ENCODE measurements at regions not wholly inside any gene's neighbourhood (a gene's known extent, or its start where the extent isn't known, plus 50 kb on each side); places are given as distances from the start of the nearest gene placed in this dataset.

DNA sequence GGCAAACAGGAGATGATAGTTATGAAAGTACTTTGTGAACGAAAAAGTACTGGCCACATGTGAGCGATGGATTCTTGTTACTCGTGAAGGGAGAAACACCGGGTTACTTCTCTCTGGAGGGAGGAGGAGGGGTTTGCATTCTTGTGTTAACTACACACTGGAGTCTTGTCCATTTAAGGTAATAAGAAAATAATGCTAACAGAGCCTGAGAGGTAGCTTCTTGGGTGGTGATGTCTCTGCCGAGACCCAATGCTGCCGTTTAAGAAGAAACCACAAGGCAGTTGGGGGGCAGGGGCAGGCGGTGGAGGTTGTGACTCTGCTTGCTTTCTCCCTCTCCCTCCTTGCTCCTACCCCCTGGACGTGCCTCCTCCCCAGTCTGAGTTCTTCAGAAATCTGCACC lies 100.9 kb upstream of the ROPN1 start:
- H3K4me3 ChIP-seq (ENCODE audit: low read length): no peak overlapping the region
- H3K27me3 ChIP-seq (replicated peaks; ENCODE audit: control insufficient read depth, insufficient read depth, low read length): no peaks in the 10 kb centered on the region
- DNase-seq (ENCODE audit: low read depth): no peak
- no peak overlapping the region for H3K9ac ChIP-seq (ENCODE audit: low read length)
- H3K36me3 ChIP-seq (ENCODE audit: control insufficient read depth, insufficient read depth, low read length, severe bottlenecking): no peaks in the 10 kb centered on the region
- no peaks in the 10 kb centered on the region for H3K9me3 ChIP-seq (ENCODE audit: control insufficient read depth, low read length)
- H3K4me1 ChIP-seq (ENCODE audit: control insufficient read depth, insufficient read depth, low read length): no peaks in the 10 kb centered on the region

DNA sequence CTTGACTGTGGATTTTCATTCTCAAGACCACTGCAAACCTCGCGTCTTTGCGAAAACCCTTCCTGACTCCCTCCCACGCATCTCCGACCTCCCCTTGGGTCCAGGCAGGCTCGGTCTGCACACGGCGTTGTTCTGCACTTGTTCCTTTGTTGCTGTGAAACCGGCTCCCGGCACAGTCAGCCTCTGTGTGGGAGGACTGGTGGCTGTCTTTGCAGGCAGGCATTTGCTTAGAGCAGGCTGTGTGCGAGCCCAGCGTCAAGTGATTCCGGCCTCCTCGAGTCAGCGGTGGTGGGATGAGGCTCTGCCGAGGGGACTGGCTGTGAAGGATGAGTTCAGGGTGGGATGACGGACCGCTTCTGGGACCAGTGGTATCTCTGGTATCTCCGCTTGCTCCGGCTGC lies 102.6 kb upstream of the ROPN1 start:
- Histone ChIP-seq H3K27me3 (replicated peaks; ENCODE audit: control insufficient read depth, insufficient read depth, low read length) (no peaks in the 10 kb centered on the region), H3K36me3 (ENCODE audit: control insufficient read depth, insufficient read depth, low read length, severe bottlenecking) (no peaks in the 10 kb centered on the region), H3K4me3 (ENCODE audit: low read length) (no peak overlapping the region), H3K4me1 (ENCODE audit: control insufficient read depth, insufficient read depth, low read length) (no peaks in the 10 kb centered on the region), H3K9ac (ENCODE audit: low read length) (no peak overlapping the region), H3K9me3 (ENCODE audit: control insufficient read depth, low read length) (no peaks in the 10 kb centered on the region)
- DNase-seq (ENCODE audit: low read depth): no peak

DNA sequence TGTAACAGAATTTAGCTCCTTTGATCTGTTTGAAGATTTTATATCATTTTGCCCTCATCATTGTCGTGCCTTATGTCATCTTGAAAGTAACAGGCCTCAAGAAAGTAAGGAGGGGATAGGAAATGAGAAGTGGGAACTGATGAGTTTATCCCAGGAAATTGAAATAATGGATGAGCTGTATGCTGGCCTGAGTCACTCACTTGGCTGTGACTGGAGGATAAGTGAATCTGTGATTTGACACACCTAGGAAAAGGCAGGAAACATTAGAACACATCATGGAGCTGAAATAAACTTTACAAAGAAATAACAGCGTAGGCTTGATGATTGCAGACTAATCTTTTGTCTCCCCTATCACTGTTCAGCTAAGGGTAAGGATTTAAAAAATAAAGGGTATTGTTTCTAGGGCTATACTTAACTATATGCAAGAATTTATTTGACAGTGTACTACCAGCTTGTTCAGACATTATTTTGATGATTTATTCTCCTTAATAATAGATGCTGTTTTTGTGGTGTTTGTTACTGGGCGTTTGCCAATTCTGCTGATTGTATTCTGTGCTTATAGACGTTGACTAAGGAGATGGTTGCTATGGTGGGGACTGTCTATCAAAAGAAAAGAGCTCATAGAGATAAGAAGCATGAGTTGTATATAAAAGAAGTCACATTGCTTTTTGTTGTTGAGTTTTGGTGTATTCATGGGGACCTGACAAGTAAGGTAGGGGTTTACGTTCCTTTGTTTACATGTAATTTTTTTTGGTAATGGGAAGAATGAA lies 105.6 kb upstream of the ROPN1 start:
- Histone ChIP-seq H3K36me3 (ENCODE audit: control insufficient read depth, insufficient read depth, low read length, severe bottlenecking) (no peaks in the 10 kb centered on the region), H3K27me3 (replicated peaks; ENCODE audit: control insufficient read depth, insufficient read depth, low read length) (no peaks in the 10 kb centered on the region), H3K4me1 (ENCODE audit: control insufficient read depth, insufficient read depth, low read length) (no peaks in the 10 kb centered on the region), H3K9ac (ENCODE audit: low read length) (no peak overlapping the region), H3K9me3 (ENCODE audit: control insufficient read depth, low read length) (no peaks in the 10 kb centered on the region), H3K4me3 (ENCODE audit: low read length) (no peak overlapping the region)
- DNase-seq (ENCODE audit: low read depth): no peak

DNA sequence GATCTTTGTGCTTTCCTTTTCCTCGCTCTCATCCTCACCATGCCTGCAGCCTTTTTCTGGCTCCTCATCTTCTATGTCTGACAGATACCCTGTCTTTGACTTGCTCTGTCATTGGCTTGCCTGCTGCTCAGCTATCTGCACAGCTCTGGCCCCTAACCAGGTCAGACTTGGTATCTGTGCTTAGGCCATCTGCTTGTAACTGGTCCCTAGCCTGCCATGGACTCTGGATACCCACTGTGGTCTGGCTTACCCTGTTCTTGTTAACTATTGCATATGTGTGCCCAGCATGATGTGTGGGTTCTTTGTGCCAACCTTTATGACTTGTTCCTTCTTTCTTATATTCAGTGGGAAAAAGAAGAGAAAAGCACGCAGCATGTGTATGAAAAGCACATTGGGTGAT lies 109.7 kb upstream of the ROPN1 start:
- no peak for DNase-seq (ENCODE audit: low read depth)
- Histone ChIP-seq H3K27me3 (replicated peaks; ENCODE audit: control insufficient read depth, insufficient read depth, low read length) (no peaks in the 10 kb centered on the region), H3K4me1 (ENCODE audit: control insufficient read depth, insufficient read depth, low read length) (no peaks in the 10 kb centered on the region), H3K9me3 (ENCODE audit: control insufficient read depth, low read length) (no peaks in the 10 kb centered on the region), H3K9ac (ENCODE audit: low read length) (no peak overlapping the region), H3K36me3 (ENCODE audit: control insufficient read depth, insufficient read depth, low read length, severe bottlenecking) (no peaks in the 10 kb centered on the region), H3K4me3 (ENCODE audit: low read length) (no peak overlapping the region)

DNA sequence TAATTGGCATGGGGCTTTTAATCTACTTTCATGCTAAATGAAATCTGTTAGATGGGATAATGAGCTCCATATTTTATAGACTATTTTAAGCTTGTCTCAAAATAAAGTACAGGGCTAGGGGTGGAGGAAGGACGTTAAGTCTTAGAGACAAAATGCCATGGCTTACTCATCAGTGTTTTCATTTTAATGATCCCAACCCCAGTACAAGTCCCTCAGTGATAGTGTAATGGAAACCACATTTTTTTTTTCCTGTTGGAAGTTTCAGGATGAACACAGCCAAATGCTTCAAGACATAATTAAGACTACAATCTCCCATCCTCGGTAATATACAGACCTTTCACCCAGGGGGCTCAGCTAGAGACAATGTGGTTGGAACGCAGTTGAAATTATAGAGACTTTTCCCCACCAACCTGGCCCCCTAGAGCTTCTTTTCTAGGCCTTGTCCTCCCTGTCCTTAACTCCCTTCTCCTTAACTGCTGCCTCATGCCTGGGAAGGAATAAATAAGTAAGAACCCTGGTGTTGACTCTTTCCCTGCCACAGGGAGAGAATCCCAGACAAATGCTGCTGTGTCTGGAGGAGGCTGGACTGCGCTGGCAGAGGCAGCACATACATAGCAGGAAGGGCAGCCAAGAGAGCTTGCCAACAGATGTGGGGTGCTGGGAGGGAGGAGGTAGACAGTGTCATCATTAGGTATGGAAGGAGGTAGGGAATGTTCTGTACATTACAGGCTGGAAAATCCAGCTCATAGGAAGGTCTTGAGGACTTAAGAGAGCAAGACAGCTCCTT lies 115.4 kb upstream of the ROPN1 start:
- H3K9me3 ChIP-seq (ENCODE audit: control insufficient read depth, low read length): no peaks in the 10 kb centered on the region
- no peak overlapping the region for H3K4me3 ChIP-seq (ENCODE audit: low read length)

DNA sequence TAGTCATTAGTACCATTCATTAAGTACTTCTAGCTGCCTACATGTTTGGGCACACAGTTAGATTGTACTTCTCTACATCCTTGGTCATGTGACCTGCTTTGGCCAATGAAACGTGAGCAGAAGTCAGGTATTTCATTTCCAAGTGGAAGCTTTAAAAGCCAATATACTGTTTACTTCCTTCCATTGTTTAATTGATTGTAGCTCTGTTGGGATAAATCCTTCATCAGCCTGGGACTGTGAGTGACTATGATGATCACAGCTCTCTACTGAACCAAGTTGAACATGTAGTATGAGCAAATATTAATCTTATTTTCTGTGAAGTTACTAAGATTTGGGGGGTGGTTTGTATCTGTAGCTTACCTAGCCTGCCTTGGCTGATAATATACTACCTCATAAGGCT lies 116.5 kb upstream of the ROPN1 start:
- Histone ChIP-seq H3K4me3 (ENCODE audit: low read length) (no peak overlapping the region), H3K9me3 (ENCODE audit: control insufficient read depth, low read length) (no peaks in the 10 kb centered on the region), H3K36me3 (ENCODE audit: control insufficient read depth, insufficient read depth, low read length, severe bottlenecking) (no peaks in the 10 kb centered on the region), H3K27me3 (replicated peaks; ENCODE audit: control insufficient read depth, insufficient read depth, low read length) (no peaks in the 10 kb centered on the region), H3K9ac (ENCODE audit: low read length) (no peak overlapping the region), H3K4me1 (ENCODE audit: control insufficient read depth, insufficient read depth, low read length) (peaks cover 11% of the 10 kb centered on the region)
- DNase-seq (ENCODE audit: low read depth): no peak

More for the DNA sequence above, 115.4 kb upstream of the ROPN1 start:
- no peaks in the 10 kb centered on the region for H3K27me3 ChIP-seq (replicated peaks; ENCODE audit: control insufficient read depth, insufficient read depth, low read length)
- no peaks in the 10 kb centered on the region for H3K36me3 ChIP-seq (ENCODE audit: control insufficient read depth, insufficient read depth, low read length, severe bottlenecking)
- peak; percentile 47 for DNase-seq (ENCODE audit: low read depth)
- no peak overlapping the region for H3K9ac ChIP-seq (ENCODE audit: low read length)
- H3K4me1 ChIP-seq (ENCODE audit: control insufficient read depth, insufficient read depth, low read length): peaks cover 11% of the 10 kb centered on the region

DNA sequence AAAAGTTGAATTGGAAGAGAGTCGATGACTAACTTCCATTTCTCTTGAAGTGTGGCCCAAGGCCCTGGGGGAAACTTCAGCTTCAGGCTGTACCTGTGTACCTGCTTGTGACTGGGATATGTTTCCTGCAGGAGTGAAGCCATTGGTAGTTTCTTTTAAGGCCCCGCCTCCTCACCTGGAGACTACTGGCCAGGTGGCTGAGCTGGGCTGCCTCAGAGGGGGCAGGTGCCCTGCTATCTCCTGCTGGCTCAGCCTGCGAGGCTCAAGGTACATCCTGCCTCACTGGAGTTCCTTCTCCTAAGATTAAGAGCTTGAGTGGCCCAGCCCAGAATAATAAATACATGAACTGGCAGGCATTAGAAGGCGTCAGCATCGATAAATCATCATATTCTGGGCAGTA lies 121.6 kb upstream of the ROPN1 start:
- H3K4me3 ChIP-seq (ENCODE audit: low read length): no peak overlapping the region
- no peaks in the 10 kb centered on the region for H3K9me3 ChIP-seq (ENCODE audit: control insufficient read depth, low read length)
- no peaks in the 10 kb centered on the region for H3K27me3 ChIP-seq (replicated peaks; ENCODE audit: control insufficient read depth, insufficient read depth, low read length)
- DNase-seq (ENCODE audit: low read depth): no peak
- no peaks in the 10 kb centered on the region for H3K36me3 ChIP-seq (ENCODE audit: control insufficient read depth, insufficient read depth, low read length, severe bottlenecking)
- peaks cover 29% of the 10 kb centered on the region for H3K4me1 ChIP-seq (ENCODE audit: control insufficient read depth, insufficient read depth, low read length)
- H3K9ac ChIP-seq (ENCODE audit: low read length): no peak overlapping the region

DNA sequence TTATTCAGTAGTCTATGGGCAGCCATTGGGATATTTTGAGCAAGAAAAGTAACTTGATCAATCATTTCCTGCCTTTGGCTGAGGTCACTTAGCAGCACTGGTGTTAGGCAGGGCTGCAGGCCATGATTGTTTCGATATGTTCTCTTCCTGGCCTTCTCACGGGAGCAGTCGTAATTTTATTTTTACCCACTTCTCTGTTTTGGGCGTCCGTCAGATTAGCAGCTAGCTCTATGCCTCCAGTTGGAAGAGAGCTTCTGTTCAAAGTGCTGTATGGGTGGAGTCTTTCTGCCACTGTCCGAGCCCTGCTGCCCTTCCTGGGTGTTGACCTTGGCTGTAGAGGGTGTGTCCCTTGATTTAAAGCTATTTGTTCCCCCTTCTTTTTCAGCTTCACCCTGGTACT lies 123.4 kb upstream of the ROPN1 start:
- Histone ChIP-seq H3K27me3 (replicated peaks; ENCODE audit: control insufficient read depth, insufficient read depth, low read length) (no peaks in the 10 kb centered on the region), H3K36me3 (ENCODE audit: control insufficient read depth, insufficient read depth, low read length, severe bottlenecking) (no peaks in the 10 kb centered on the region), H3K4me1 (ENCODE audit: control insufficient read depth, insufficient read depth, low read length) (peaks cover 43% of the 10 kb centered on the region), H3K9ac (ENCODE audit: low read length) (no peak overlapping the region), H3K4me3 (ENCODE audit: low read length) (peak overlapping the region; percentile 45), H3K9me3 (ENCODE audit: control insufficient read depth, low read length) (no peaks in the 10 kb centered on the region)
- DNase-seq (ENCODE audit: low read depth): no peak

DNA sequence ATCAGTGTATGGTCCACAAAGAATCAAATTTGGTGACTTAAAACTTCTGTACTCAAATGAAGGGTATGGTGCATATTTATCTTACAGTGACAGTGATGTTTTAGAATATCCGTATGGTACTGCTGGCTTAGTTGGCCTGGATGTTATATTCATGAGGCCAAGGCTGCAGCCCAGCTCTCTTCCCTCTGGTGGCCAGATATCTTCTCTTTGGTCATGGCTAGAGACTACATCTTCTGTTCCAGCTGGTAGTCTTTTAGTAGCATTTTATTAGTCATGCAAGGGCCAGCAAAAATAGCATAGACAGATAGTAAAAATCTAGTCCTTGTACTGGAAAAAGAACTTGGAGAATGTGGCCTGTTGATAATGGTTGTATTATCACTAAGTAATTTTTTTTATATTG lies 124.0 kb upstream of the ROPN1 start:
- Histone ChIP-seq H3K4me1 (ENCODE audit: control insufficient read depth, insufficient read depth, low read length) (peaks cover 43% of the 10 kb centered on the region), H3K4me3 (ENCODE audit: low read length) (no peak overlapping the region), H3K9me3 (ENCODE audit: control insufficient read depth, low read length) (no peaks in the 10 kb centered on the region), H3K36me3 (ENCODE audit: control insufficient read depth, insufficient read depth, low read length, severe bottlenecking) (no peaks in the 10 kb centered on the region), H3K9ac (ENCODE audit: low read length) (no peak overlapping the region), H3K27me3 (replicated peaks; ENCODE audit: control insufficient read depth, insufficient read depth, low read length) (no peaks in the 10 kb centered on the region)
- no peak for DNase-seq (ENCODE audit: low read depth)

DNA sequence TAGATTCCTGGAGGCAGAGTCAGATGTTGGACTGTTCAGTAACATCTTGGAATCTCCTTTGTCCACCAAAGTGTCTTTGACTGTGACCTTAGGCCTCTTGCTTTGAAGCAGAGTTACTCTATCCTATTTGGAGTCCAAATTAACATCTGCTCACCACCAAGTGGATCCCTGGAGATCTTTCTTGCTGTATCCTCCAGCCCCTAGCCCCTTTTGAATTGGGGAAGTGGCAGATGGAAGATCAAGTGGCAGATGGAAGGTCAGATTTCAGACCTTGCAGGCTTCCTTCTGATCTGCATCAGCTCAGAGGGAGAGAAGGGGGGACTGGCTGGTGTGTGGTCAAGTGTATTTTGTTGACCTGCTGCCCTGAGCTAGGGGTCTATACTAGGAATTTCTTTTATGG lies 125.0 kb upstream of the ROPN1 start:
- Histone ChIP-seq H3K27me3 (replicated peaks; ENCODE audit: control insufficient read depth, insufficient read depth, low read length) (no peaks in the 10 kb centered on the region), H3K9ac (ENCODE audit: low read length) (no peak overlapping the region), H3K4me1 (ENCODE audit: control insufficient read depth, insufficient read depth, low read length) (peaks cover 49% of the 10 kb centered on the region), H3K9me3 (ENCODE audit: control insufficient read depth, low read length) (no peaks in the 10 kb centered on the region), H3K4me3 (ENCODE audit: low read length) (no peak overlapping the region), H3K36me3 (ENCODE audit: control insufficient read depth, insufficient read depth, low read length, severe bottlenecking) (no peaks in the 10 kb centered on the region)
- DNase-seq (ENCODE audit: low read depth): no peak

DNA sequence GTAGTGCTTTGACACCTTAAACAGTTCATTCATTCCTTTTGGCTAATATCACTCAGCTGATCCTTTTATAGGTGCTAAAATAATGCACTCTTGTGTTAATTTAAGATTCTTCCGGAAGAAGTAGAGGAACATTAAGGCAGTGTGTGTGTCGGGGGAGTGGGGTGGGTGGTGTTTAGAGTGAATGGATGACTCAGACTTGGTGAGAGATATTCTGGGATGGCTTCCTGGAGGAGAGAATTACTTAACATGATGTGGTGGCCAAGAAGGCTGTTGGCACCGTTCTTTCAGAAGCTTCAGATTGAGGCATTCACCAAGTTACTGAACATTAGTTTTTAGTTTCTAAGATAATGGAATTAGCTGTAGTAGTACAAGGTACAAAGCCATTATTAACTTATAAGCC lies 125.6 kb upstream of the ROPN1 start:
- no peak overlapping the region for H3K9ac ChIP-seq (ENCODE audit: low read length)
- H3K27me3 ChIP-seq (replicated peaks; ENCODE audit: control insufficient read depth, insufficient read depth, low read length): no peaks in the 10 kb centered on the region
- peak; percentile 49 for DNase-seq (ENCODE audit: low read depth)
- peaks cover 52% of the 10 kb centered on the region for H3K4me1 ChIP-seq (ENCODE audit: control insufficient read depth, insufficient read depth, low read length)
- H3K9me3 ChIP-seq (ENCODE audit: control insufficient read depth, low read length): no peaks in the 10 kb centered on the region
- H3K36me3 ChIP-seq (ENCODE audit: control insufficient read depth, insufficient read depth, low read length, severe bottlenecking): no peaks in the 10 kb centered on the region
- H3K4me3 ChIP-seq (ENCODE audit: low read length): no peak overlapping the region

Data from adipocyte (in vitro differentiated cells).